ENCODE measurements at regions not wholly inside any gene's neighbourhood (a gene's known extent, or its start where the extent isn't known, plus 50 kb on each side); places are given as distances from the start of the nearest gene placed in this dataset.

GRCh38 chr10:9166770-9167169 lies 1112.3 kb downstream of the GATA3 start:
- no peak for TF ChIP-seq ZNF274 (IDR thresholded peaks at IDR 0.05; ENCODE audit: low read depth, low read length)
- TF ChIP-seq SUZ12 (IDR thresholded peaks at IDR 0.05; ENCODE audit: extremely low read depth, insufficient read depth, insufficient read length), result no peak
- TF ChIP-seq YY1 (IDR thresholded peaks at IDR 0.05; ENCODE audit: insufficient read depth, insufficient read length), result no peak
